Panc1 (cell line): ENCODE measurements at regions not wholly inside any gene's neighbourhood (a gene's known extent, or its start where the extent isn't known, plus 50 kb on each side); places are given as distances from the start of the nearest gene placed in this dataset.

Experiments
- TCF7L2 ChIP-seq: IDR thresholded peaks from 2 replicates; pipeline ENCODE4 v1.6.1; 2011; ENCODE audit warnings: mild to moderate bottlenecking, low read depth, low read length, inconsistent platforms
- TF ChIP-seq, protein P1 (sequence below): fragments of 450-650 bp; IDR thresholded peaks from 2 replicates; pipeline ENCODE4 v1.5.1; 2017; ENCODE audit warnings: mild to moderate bottlenecking
- TF ChIP-seq, protein P2 (sequence below), 2 experiments: IDR thresholded peaks; 2 replicates each; pipeline ENCODE4 v1.6.1; 2011 to 2012; ENCODE audit warnings: low read depth in 2 of 2, control low read depth in 1 of 2, low read length in 1 of 2, mild to moderate bottlenecking in 1 of 2, moderate library complexity in 1 of 2; ENCODE audit not compliant: insufficient read depth in 1 of 2

DNA sequence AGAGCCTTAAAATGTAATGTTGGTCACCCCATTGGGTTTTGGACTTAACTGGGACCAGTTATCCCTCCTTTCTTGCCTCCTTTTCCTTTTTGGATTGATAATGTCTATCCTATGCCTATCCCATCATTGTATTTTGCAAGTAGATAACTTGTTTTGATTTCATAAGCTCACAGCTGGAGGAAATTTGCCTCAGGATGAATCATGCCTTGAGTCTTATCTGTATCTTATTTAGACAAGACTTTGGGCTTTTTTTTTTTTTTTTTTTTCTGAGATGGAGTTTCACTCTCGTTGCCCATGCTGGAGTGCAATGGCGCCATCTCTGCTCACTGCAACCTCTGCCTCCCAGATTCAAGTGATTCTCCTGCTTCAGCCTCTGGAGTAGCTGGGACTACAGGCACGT is 443.3 kb downstream of the DNAH5 start:
- TF ChIP-seq, protein P1, sequence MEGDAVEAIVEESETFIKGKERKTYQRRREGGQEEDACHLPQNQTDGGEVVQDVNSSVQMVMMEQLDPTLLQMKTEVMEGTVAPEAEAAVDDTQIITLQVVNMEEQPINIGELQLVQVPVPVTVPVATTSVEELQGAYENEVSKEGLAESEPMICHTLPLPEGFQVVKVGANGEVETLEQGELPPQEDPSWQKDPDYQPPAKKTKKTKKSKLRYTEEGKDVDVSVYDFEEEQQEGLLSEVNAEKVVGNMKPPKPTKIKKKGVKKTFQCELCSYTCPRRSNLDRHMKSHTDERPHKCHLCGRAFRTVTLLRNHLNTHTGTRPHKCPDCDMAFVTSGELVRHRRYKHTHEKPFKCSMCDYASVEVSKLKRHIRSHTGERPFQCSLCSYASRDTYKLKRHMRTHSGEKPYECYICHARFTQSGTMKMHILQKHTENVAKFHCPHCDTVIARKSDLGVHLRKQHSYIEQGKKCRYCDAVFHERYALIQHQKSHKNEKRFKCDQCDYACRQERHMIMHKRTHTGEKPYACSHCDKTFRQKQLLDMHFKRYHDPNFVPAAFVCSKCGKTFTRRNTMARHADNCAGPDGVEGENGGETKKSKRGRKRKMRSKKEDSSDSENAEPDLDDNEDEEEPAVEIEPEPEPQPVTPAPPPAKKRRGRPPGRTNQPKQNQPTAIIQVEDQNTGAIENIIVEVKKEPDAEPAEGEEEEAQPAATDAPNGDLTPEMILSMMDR, result no peak
- TF ChIP-seq TCF7L2, result no peak
- TF ChIP-seq, protein P2, sequence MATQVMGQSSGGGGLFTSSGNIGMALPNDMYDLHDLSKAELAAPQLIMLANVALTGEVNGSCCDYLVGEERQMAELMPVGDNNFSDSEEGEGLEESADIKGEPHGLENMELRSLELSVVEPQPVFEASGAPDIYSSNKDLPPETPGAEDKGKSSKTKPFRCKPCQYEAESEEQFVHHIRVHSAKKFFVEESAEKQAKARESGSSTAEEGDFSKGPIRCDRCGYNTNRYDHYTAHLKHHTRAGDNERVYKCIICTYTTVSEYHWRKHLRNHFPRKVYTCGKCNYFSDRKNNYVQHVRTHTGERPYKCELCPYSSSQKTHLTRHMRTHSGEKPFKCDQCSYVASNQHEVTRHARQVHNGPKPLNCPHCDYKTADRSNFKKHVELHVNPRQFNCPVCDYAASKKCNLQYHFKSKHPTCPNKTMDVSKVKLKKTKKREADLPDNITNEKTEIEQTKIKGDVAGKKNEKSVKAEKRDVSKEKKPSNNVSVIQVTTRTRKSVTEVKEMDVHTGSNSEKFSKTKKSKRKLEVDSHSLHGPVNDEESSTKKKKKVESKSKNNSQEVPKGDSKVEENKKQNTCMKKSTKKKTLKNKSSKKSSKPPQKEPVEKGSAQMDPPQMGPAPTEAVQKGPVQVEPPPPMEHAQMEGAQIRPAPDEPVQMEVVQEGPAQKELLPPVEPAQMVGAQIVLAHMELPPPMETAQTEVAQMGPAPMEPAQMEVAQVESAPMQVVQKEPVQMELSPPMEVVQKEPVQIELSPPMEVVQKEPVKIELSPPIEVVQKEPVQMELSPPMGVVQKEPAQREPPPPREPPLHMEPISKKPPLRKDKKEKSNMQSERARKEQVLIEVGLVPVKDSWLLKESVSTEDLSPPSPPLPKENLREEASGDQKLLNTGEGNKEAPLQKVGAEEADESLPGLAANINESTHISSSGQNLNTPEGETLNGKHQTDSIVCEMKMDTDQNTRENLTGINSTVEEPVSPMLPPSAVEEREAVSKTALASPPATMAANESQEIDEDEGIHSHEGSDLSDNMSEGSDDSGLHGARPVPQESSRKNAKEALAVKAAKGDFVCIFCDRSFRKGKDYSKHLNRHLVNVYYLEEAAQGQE (IDR thresholded peaks at IDR 0.05; ENCODE audit: insufficient read depth in 1 of 2, low read depth in 2 of 2, low read length in 1 of 2), result no peak
